ENCODE measurements at regions not wholly inside any gene's neighbourhood (a gene's known extent, or its start where the extent isn't known, plus 50 kb on each side); places are given as distances from the start of the nearest gene placed in this dataset.
"Not testable (repeated sequence)": the region's sequence is repeated elsewhere in the genome, so short reads cannot be mapped to it uniquely, and the experiment has no call there.

GRCh38 chr5:162931501-162931900 lies 505.9 kb upstream of the CCNG1 start:
- no peak for DNase-seq
- no peak for TF ChIP-seq EZH2 (IDR thresholded peaks at IDR 0.05; ENCODE audit: borderline replicate concordance, low read depth, low read length, severe bottlenecking)
- TF ChIP-seq, protein P1, sequence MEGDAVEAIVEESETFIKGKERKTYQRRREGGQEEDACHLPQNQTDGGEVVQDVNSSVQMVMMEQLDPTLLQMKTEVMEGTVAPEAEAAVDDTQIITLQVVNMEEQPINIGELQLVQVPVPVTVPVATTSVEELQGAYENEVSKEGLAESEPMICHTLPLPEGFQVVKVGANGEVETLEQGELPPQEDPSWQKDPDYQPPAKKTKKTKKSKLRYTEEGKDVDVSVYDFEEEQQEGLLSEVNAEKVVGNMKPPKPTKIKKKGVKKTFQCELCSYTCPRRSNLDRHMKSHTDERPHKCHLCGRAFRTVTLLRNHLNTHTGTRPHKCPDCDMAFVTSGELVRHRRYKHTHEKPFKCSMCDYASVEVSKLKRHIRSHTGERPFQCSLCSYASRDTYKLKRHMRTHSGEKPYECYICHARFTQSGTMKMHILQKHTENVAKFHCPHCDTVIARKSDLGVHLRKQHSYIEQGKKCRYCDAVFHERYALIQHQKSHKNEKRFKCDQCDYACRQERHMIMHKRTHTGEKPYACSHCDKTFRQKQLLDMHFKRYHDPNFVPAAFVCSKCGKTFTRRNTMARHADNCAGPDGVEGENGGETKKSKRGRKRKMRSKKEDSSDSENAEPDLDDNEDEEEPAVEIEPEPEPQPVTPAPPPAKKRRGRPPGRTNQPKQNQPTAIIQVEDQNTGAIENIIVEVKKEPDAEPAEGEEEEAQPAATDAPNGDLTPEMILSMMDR (IDR thresholded peaks at IDR 0.05; ENCODE audit: borderline replicate concordance, extremely low read depth, low read length, poor library complexity, severe bottlenecking), result no peak
- H2AFZ ChIP-seq (ENCODE audit: low read depth, low read length), result no peak overlapping the region
- peaks cover 7% of the 10 kb centered on the region for H3K9me3 ChIP-seq (ENCODE audit: insufficient read depth, low read length, severe bottlenecking)
- H3K27me3 ChIP-seq (ENCODE audit: insufficient read depth, low read length, poor library complexity), result no peaks in the 10 kb centered on the region
- no peak overlapping the region for H3K27ac ChIP-seq (ENCODE audit: low read length)
- H3K79me2 ChIP-seq (ENCODE audit: insufficient read depth, low read length), result no peaks in the 10 kb centered on the region
- H4K20me1 ChIP-seq (ENCODE audit: insufficient read depth, low read length), result no peaks in the 10 kb centered on the region
- no peak overlapping the region for H3K4me3 ChIP-seq (ENCODE audit: low read depth in 1 of 2, low read length in 2 of 2)
- no peaks in the 10 kb centered on the region for H3K4me1 ChIP-seq (ENCODE audit: insufficient read depth, low read length)
- no peak overlapping the region for H3K9ac ChIP-seq (ENCODE audit: low read depth, low read length)
- ATAC-seq (ENCODE audit: insufficient read depth, low read depth), result no peak
- no peaks in the 10 kb centered on the region for H3K36me3 ChIP-seq (ENCODE audit: insufficient read depth, low read length)
- H3K4me2 ChIP-seq (ENCODE audit: insufficient read depth, low read length), result no peak overlapping the region

DNA sequence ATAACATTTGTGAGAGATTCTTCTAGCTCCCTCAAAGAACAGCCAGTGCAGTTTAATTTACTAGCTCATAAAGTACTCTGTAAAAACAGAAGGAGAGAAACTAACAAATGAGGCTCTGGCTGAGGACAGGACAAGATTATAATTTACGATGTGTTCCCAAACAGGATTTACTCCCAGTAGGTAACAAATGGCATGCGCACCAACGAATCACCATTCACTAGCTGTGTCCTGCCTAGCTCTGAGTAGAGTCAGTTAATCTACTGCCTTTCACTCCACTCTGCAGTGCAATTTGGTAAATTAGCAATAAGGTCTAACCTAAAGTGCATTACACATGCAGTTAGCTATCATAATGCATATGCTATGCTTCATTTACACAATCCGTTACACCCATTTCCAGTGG lies 497.4 kb upstream of the CCNG1 start:
- ATAC-seq (ENCODE audit: insufficient read depth, low read depth), result no peak
- DNase-seq, result no peak
- Histone ChIP-seq H3K9ac (ENCODE audit: low read depth, low read length) (no peak overlapping the region), H3K27ac (ENCODE audit: low read length) (no peak overlapping the region), H4K20me1 (ENCODE audit: insufficient read depth, low read length) (no peaks in the 10 kb centered on the region), H3K79me2 (ENCODE audit: insufficient read depth, low read length) (no peaks in the 10 kb centered on the region), H3K36me3 (ENCODE audit: insufficient read depth, low read length) (no peaks in the 10 kb centered on the region), H3K9me3 (ENCODE audit: insufficient read depth, low read length, severe bottlenecking) (peaks cover 4% of the 10 kb centered on the region), H2AFZ (ENCODE audit: low read depth, low read length) (no peak overlapping the region), H3K4me3 (ENCODE audit: low read depth in 1 of 2, low read length in 2 of 2) (no peak overlapping the region), H3K4me1 (ENCODE audit: insufficient read depth, low read length) (no peaks in the 10 kb centered on the region), H3K27me3 (ENCODE audit: insufficient read depth, low read length, poor library complexity) (no peaks in the 10 kb centered on the region), H3K4me2 (ENCODE audit: insufficient read depth, low read length) (no peak overlapping the region)
- TF ChIP-seq, protein P1 (IDR thresholded peaks at IDR 0.05; ENCODE audit: borderline replicate concordance, extremely low read depth, low read length, poor library complexity, severe bottlenecking), result no peak
- TF ChIP-seq EZH2 (IDR thresholded peaks at IDR 0.05; ENCODE audit: borderline replicate concordance, low read depth, low read length, severe bottlenecking), result no peak

GRCh38 chr5:162948677-162949076 lies 488.7 kb upstream of the CCNG1 start:
- Histone ChIP-seq H3K4me1 (ENCODE audit: insufficient read depth, low read length) (no peaks in the 10 kb centered on the region), H3K9ac (ENCODE audit: low read depth, low read length) (no peak overlapping the region), H3K9me3 (ENCODE audit: insufficient read depth, low read length, severe bottlenecking) (no peaks in the 10 kb centered on the region), H3K36me3 (ENCODE audit: insufficient read depth, low read length) (no peaks in the 10 kb centered on the region), H3K27me3 (ENCODE audit: insufficient read depth, low read length, poor library complexity) (no peaks in the 10 kb centered on the region), H3K79me2 (ENCODE audit: insufficient read depth, low read length) (no peaks in the 10 kb centered on the region), H4K20me1 (ENCODE audit: insufficient read depth, low read length) (no peaks in the 10 kb centered on the region), H3K4me3 (ENCODE audit: low read depth in 1 of 2, low read length in 2 of 2) (no peak overlapping the region), H3K4me2 (ENCODE audit: insufficient read depth, low read length) (no peak overlapping the region), H2AFZ (ENCODE audit: low read depth, low read length) (no peak overlapping the region), H3K27ac (ENCODE audit: low read length) (no peak overlapping the region)
- TF ChIP-seq, protein P1 (IDR thresholded peaks at IDR 0.05; ENCODE audit: borderline replicate concordance, extremely low read depth, low read length, poor library complexity, severe bottlenecking), result no peak
- no peak for TF ChIP-seq EZH2 (IDR thresholded peaks at IDR 0.05; ENCODE audit: borderline replicate concordance, low read depth, low read length, severe bottlenecking)
- DNase-seq (no peak), ATAC-seq (ENCODE audit: insufficient read depth, low read depth) (no peak)

DNA sequence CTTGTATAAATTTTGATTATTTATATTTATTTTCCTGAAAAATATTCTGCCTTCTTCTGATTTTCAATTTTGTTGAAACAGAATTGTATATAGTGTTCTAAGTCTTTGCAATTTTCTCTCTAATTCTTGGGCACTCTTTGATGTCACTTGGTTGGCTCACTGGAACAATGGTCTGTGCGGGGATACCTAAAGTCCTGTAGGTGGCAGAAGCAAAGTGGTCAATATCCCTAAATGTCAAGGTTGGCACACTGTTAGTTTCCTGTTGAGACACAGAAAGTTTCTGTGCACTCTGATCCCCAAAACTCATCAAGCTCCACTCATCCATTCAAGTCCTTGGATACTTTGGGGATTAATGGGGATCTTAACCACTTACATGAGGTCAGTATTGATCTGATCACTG lies 480.8 kb upstream of the CCNG1 start:
- H4K20me1 ChIP-seq (ENCODE audit: insufficient read depth, low read length), result no peaks in the 10 kb centered on the region
- no peak overlapping the region for H2AFZ ChIP-seq (ENCODE audit: low read depth, low read length)
- no peak overlapping the region for H3K4me2 ChIP-seq (ENCODE audit: insufficient read depth, low read length)
- H3K27ac ChIP-seq (ENCODE audit: low read length), result no peak overlapping the region
- no peaks in the 10 kb centered on the region for H3K9me3 ChIP-seq (ENCODE audit: insufficient read depth, low read length, severe bottlenecking)
- no peaks in the 10 kb centered on the region for H3K79me2 ChIP-seq (ENCODE audit: insufficient read depth, low read length)
- no peaks in the 10 kb centered on the region for H3K27me3 ChIP-seq (ENCODE audit: insufficient read depth, low read length, poor library complexity)
- TF ChIP-seq, protein P1 (IDR thresholded peaks at IDR 0.05; ENCODE audit: borderline replicate concordance, extremely low read depth, low read length, poor library complexity, severe bottlenecking), result peak; percentile 17
- TF ChIP-seq EZH2 (IDR thresholded peaks at IDR 0.05; ENCODE audit: borderline replicate concordance, low read depth, low read length, severe bottlenecking), result no peak
- H3K4me1 ChIP-seq (ENCODE audit: insufficient read depth, low read length), result no peaks in the 10 kb centered on the region
- ATAC-seq (ENCODE audit: insufficient read depth, low read depth), result no peak
- no peaks in the 10 kb centered on the region for H3K36me3 ChIP-seq (ENCODE audit: insufficient read depth, low read length)
- H3K9ac ChIP-seq (ENCODE audit: low read depth, low read length), result no peak overlapping the region
- DNase-seq, result no peak
- no peak overlapping the region for H3K4me3 ChIP-seq (ENCODE audit: low read depth in 1 of 2, low read length in 2 of 2)

- not testable (repeated sequence) for H3K79me2 ChIP-seq (ENCODE audit: insufficient read depth, low read length); H4K20me1 ChIP-seq (ENCODE audit: insufficient read depth, low read length); H3K9ac ChIP-seq (ENCODE audit: low read depth, low read length); H3K4me2 ChIP-seq (ENCODE audit: insufficient read depth, low read length); H3K36me3 ChIP-seq (ENCODE audit: insufficient read depth, low read length); ATAC-seq (ENCODE audit: insufficient read depth, low read depth); H3K4me3 ChIP-seq (ENCODE audit: low read depth in 1 of 2, low read length in 2 of 2); H3K27ac ChIP-seq (ENCODE audit: low read length); DNase-seq; H2AFZ ChIP-seq (ENCODE audit: low read depth, low read length); H3K9me3 ChIP-seq (ENCODE audit: insufficient read depth, low read length, severe bottlenecking); H3K4me1 ChIP-seq (ENCODE audit: insufficient read depth, low read length); H3K27me3 ChIP-seq (ENCODE audit: insufficient read depth, low read length, poor library complexity)
These were observed 473.3 kb upstream of the CCNG1 start for GRCh38 chr5:162964144-162964543.

Measured in DND-41 (cell line).